AG10803 (cell line): ENCODE measurements at regions not wholly inside any gene's neighbourhood (a gene's known extent, or its start where the extent isn't known, plus 50 kb on each side); places are given as distances from the start of the nearest gene placed in this dataset.

Source experiments
- DNase-seq: peaks from one replicate; pipeline ENCODE4 v3.0.0; 2010; ENCODE audit warnings: low read depth
- H3K4me3 ChIP-seq: 2 replicates; pipeline ENCODE4 v1.5.1; 2011; ENCODE audit warnings: mild to moderate bottlenecking, low read length, control low read depth
- TF ChIP-seq, protein P1 (sequence below): conservative IDR thresholded peaks from 2 replicates; pipeline ENCODE4 v1.5.1; 2011; ENCODE audit warnings: mild to moderate bottlenecking, low read length, control low read depth, inconsistent platforms

DNA sequence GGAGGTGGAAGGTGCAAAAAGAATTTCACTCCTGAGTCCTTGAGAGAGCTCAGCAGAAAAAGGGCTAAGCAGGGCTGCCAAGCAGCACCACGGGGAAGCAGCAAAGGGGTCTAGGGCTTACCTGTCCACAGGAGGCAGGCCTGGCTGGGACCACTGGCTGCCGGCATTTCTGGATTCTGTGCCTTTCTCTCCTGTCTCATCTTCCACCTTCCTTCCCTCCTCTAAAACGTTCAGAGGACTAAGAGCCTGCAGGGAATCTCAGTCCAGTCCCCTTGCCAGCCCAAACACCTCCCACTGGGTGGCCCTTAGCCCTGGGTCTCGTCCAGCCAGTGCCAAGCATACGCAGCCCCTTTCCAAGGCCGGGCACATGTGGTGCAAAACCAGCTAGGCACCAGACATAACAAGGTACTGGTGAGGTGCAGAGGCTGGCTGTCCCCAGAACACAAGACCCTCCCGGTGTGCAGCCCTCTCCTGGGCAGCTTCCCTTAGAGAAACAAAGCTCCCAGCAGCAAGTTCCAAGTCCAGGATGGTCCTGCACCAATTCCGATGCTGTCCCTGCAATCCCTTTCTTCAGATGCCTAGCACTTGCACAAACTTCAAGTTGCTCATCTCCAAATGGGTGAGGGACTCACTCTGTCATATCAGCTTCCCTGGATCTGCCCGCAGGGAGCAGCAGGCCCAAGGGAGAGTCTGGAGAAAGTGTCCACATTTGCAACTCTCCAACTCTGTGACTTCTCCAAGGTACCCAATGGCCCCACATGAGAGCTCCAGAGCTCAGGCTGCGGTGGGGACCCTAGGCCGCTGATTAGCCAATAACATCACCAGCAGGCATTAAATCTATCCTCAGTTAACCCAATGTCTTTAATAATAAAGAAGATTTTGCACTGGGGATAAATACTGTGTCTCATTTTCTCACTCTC is 126.3 kb downstream of the C5orf15 start:
- no peak overlapping the region for H3K4me3 ChIP-seq
- no peak for DNase-seq
- TF ChIP-seq, protein P1, sequence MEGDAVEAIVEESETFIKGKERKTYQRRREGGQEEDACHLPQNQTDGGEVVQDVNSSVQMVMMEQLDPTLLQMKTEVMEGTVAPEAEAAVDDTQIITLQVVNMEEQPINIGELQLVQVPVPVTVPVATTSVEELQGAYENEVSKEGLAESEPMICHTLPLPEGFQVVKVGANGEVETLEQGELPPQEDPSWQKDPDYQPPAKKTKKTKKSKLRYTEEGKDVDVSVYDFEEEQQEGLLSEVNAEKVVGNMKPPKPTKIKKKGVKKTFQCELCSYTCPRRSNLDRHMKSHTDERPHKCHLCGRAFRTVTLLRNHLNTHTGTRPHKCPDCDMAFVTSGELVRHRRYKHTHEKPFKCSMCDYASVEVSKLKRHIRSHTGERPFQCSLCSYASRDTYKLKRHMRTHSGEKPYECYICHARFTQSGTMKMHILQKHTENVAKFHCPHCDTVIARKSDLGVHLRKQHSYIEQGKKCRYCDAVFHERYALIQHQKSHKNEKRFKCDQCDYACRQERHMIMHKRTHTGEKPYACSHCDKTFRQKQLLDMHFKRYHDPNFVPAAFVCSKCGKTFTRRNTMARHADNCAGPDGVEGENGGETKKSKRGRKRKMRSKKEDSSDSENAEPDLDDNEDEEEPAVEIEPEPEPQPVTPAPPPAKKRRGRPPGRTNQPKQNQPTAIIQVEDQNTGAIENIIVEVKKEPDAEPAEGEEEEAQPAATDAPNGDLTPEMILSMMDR, result no peak

DNA sequence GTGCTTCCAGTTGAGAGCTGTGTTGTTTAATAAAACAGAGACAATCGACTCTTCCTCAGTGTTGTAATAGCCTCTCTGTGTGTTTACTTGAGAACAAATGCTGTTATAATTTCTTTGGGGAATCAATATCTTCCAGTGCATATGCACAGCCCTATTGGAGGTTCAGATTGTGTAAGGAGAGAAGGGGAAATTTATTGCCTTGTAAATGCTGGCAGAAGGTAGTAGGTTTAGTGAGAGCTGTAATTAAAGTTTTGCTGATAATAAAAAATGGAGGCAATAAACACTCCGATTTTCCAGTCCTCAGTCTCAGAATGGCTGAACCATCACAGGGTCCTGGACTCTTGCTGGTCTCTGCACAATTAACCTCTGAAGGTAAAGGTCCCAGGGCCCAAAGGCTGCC is 128.3 kb downstream of the C5orf15 start:
- no peak overlapping the region for H3K4me3 ChIP-seq
- DNase-seq, result no peak
- TF ChIP-seq, protein P1, result no peak

DNA sequence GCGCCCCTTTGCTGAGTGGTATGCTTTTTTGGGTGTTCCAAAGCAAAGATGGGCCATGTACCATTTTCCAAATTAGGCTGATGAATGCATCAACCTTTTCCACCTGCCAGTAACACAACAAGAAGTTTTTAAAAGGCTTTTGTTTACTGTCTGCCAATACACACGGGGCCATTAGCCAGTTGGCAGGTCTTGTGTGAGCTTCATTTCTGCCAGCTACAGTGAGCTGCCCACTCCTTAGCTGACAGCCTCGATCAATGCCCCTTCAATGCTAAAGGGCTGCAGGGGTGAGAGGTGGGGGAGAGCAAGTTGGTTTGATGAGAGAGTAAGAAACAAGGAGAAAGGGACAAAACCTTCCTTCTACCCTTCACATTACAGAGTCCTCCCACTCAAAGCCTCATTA is 128.7 kb downstream of the C5orf15 start:
- H3K4me3 ChIP-seq, result no peak overlapping the region
- no peak for DNase-seq
- TF ChIP-seq, protein P1, result no peak

DNA sequence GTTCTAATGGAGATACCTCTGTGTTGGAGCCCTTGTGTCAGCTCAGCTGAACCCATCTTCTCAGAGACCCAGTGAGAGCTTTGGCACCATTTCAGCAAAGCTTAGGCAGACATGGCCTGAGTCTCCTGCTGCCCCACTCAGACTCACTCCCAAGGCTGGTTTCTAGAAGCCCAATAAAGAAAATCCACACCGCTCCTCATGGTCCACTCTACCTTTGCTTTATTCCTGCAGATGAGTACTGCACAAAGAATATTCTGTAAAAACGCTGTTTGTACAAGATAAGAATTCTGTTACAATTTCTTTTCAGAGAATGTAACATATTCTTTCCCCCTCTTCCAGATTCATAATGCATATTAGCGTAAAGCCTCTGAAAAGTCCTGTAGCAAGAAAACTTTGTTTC is 129.3 kb downstream of the C5orf15 start:
- H3K4me3 ChIP-seq, result no peak overlapping the region
- TF ChIP-seq, protein P1, result no peak
- DNase-seq, result no peak

DNA sequence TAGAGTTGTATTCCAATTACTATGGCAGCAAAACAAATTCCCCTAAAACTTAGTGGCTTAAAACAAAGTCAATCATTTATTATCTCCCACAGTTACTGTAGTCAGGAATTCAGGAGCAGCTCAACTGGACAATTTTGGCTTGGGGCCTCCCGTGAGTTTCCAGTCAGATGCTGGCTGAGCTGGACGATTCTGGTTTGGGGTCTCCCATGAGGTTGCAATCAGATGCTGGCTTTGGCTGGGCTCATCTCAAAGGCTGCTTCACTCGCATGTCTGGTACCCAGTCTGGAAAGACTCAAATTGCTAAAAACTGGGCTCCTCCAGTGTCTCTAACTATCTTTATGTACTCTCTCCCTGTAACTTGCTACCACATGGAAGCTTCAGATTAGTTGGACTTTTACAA is 130.1 kb downstream of the C5orf15 start:
- no peak overlapping the region for H3K4me3 ChIP-seq
- TF ChIP-seq, protein P1, result no peak
- no peak for DNase-seq

DNA sequence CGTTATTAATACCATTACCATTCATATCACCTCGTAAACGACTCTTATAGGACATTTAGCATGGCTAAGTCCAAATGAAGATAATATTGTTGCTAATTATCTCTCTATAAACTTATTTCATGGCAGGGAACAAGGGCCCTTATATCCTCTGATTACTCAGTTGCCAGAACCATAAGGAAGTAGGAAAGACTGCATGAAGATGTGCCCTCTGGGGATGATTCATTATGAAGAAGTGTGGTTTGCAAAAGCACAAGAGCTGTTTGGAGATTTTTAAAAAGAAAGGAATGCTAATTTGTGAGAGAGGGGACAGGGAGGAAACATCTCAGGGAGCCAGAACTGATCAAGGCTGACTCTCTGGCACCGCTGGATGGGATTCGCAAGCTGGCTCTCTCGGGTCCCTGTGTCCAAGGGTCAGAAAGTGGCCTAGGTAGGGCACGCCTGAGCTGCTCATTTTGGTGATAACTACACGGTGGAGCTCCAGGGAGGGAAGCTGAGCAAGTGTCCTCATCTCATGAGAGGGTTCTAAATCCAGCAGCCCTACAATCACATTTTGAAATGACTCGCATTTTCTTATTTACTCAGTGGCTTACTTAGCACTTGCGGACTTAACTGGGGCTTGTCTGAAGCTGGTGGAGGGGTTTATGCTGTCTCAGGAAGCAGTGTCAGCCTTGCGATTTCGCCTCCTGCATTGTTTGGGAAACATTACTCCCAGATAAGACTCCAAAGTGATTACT is 136.8 kb downstream of the C5orf15 start:
- TF ChIP-seq, protein P1, result no peak
- no peak overlapping the region for H3K4me3 ChIP-seq
- DNase-seq, result peak; percentile 49
